ENCODE measurements at regions not wholly inside any gene's neighbourhood (a gene's known extent, or its start where the extent isn't known, plus 50 kb on each side); places are given as distances from the start of the nearest gene placed in this dataset.

GRCh38 chr20:59455402-59456341 lies 148.7 kb upstream of the PHACTR3 start:
- intact Hi-C loops (cut with micrococcal nuclease): no loop called here

More at GRCh38 chr20:59455402-59456341, 148.7 kb upstream of the PHACTR3 start:
- ATAC-seq (peak; percentile 49; the same call in 1 of the 3 replicates), FAIRE-seq (peak; percentile 84), DNase-seq (ENCODE audit: extremely low read depth in 1 of 4, low spot score in 3 of 4) (peak; percentile 20 to 31 (median 22))
- Histone ChIP-seq H3K9me1 (ENCODE audit: control insufficient read depth, insufficient read depth, low read length) (no peaks in the 10 kb centered on the region), H3K4me2 (ENCODE audit: insufficient read depth, low read length) (no peak overlapping the region), H3K36me3 (ENCODE audit: control insufficient read depth, insufficient read depth, low read length) (no peaks in the 10 kb centered on the region), H3K79me2 (ENCODE audit: control insufficient read depth, insufficient read depth, low read length) (no peaks in the 10 kb centered on the region), H3K4me3 (no peak overlapping the region), H3K9me3 (replicated peaks; ENCODE audit: control insufficient read depth, insufficient read depth, low read depth, low read length) (no peaks in the 10 kb centered on the region), H3K9ac (ENCODE audit: insufficient read depth in 1 of 2, low read depth in 2 of 2, low read length in 2 of 2) (no peak overlapping the region), H3K27me3 (ENCODE audit: control insufficient read depth in 2 of 2, insufficient read depth in 2 of 2, low read length in 2 of 2) (peaks cover 9 to 22% of the 10 kb centered on the region in 2 experiments; a peak in 4 of 5 replicates), H3K4me1 (replicated peaks in 1 of 2; ENCODE audit: control insufficient read depth in 2 of 2, insufficient read depth in 2 of 2, low read length in 2 of 2) (no peaks in the 10 kb centered on the region), H4K20me1 (replicated peaks; ENCODE audit: control insufficient read depth, insufficient read depth, low read length) (no peaks in the 10 kb centered on the region; the same call in 1 of the 2 replicates), H2AFZ (ENCODE audit: low read depth, low read length) (no peak overlapping the region), H3K27ac (ENCODE audit: extremely low read depth, low read depth, low read length) (no peak overlapping the region)
- 1% methylated on average over 8 of the region's 8 CpGs for whole genome bisulfite sequencing (ENCODE audit: insufficient coverage, low coverage, missing lambda C conversion rate)
- TF ChIP-seq OTX1 (CRISPR knock-in tag; IDR thresholded peaks at IDR 0.05) (no peak), CC2D1A (IDR thresholded peaks at IDR 0.05) (no peak), HMGN3 (IDR thresholded peaks at IDR 0.05; ENCODE audit: borderline replicate concordance, extremely low read depth, insufficient read length, low read depth, low read length) (no peak), CTCF (IDR thresholded peaks at IDR 0.05 in 2 of 3, conservative IDR thresholded peaks at IDR 0.05 in 1 of 3; ENCODE audit: insufficient read depth in 2 of 3, low read depth in 1 of 3, low read length in 3 of 3) (peak; percentile 36 to 76 (median 71); a peak in 5 of 6 replicates), TEAD2 (tag; IDR thresholded peaks at IDR 0.05) (no peak), RBBP5 (IDR thresholded peaks at IDR 0.05; ENCODE audit: borderline replicate concordance, insufficient read depth, low read length, poor library complexity, severe bottlenecking) (no peak), ZNF76 (CRISPR knock-in tag; IDR thresholded peaks at IDR 0.05; ENCODE audit: borderline replicate concordance) (no peak), MAZ (CRISPR knock-in tag; conservative IDR thresholded peaks at IDR 0.05 in 1 of 2, IDR thresholded peaks at IDR 0.05 in 1 of 2) (no peak), SMC3 (conservative IDR thresholded peaks at IDR 0.05; ENCODE audit: insufficient read depth, low read depth, low read length) (0 out of 2 replicates have a peak, but pooled peaks have one; percentile 3), E2F8 (IDR thresholded peaks at IDR 0.05; ENCODE audit: low read depth, partially characterized antibody) (no peak), ATF2 (CRISPR knock-in tag; IDR thresholded peaks at IDR 0.05) (no peak), RAD21 (CRISPR knock-in tag; conservative IDR thresholded peaks at IDR 0.05 in 1 of 2, IDR thresholded peaks at IDR 0.05 in 1 of 2) (peak in 1 of 2 experiments; percentile 63; a peak in 2 of 4 replicates)
- POLR2A ChIA-PET: interaction anchor here (0.7 to 0.8 kb wide), 3 partner anchors 8 to 111 kb away, joined by 3 to 4 read pairs (median 3); no protein-coding TSS in a partner anchor
- no TSS peak for BruUV-seq (replicated peaks)
- in situ Hi-C loops (cut with MboI): no loop called here
- CTCF ChIA-PET (ENCODE audit: low intra/inter-chr PET ratio): interaction anchor here (0.7 kb wide), 2 partner anchors 368 to 585 kb away, joined by 3 read pairs; no protein-coding TSS in a partner anchor

Data from K562 (cell line).